Loucy (cell line): ENCODE measurements at regions not wholly inside any gene's neighbourhood (a gene's known extent, or its start where the extent isn't known, plus 50 kb on each side); places are given as distances from the start of the nearest gene placed in this dataset.

Experiments used
- H2AFZ ChIP-seq: fragments of 200-600 bp; sonication (generic); 2 replicates; pipeline ENCODE4 v1.6.0; 2016; ENCODE audit warnings: antibody characterized with exemption, mild to moderate bottlenecking, low read length, moderate library complexity
- H3F3A ChIP-seq: fragments of 200-600 bp; 2 replicates; pipeline ENCODE4 v1.6.0; 2016; ENCODE audit warnings: antibody characterized with exemption, low read depth, mild to moderate bottlenecking
- H3K27me3 ChIP-seq: fragments of 200-600 bp; sonication (generic); 2 replicates; pipeline ENCODE4 v1.6.1; 2014; ENCODE audit warnings: low read length, mild to moderate bottlenecking; ENCODE audit not compliant: insufficient read depth, poor library complexity, severe bottlenecking
- H3K36me3 ChIP-seq: fragments of 200-600 bp; sonication (generic); 2 replicates; pipeline ENCODE4 v1.6.1; 2016; ENCODE audit warnings: low read length; ENCODE audit not compliant: insufficient read depth
- H3K4me1 ChIP-seq: fragments of 200-600 bp; sonication (generic); 2 replicates; pipeline ENCODE4 v1.5.1; 2014; ENCODE audit warnings: low read length, mild to moderate bottlenecking; ENCODE audit not compliant: insufficient read depth, poor library complexity, severe bottlenecking
- H3K4me2 ChIP-seq: fragments of 200-600 bp; sonication (generic); 2 replicates; pipeline ENCODE4 v1.6.0; 2014; ENCODE audit warnings: antibody characterized with exemption, low read length, low read depth, mild to moderate bottlenecking; ENCODE audit not compliant: poor library complexity, severe bottlenecking
- H3K4me3 ChIP-seq: fragments of 200-600 bp; sonication (generic); 2 replicates; pipeline ENCODE4 v1.5.1; 2014; ENCODE audit warnings: low read length, mild to moderate bottlenecking, mixed read lengths; ENCODE audit not compliant: poor library complexity, severe bottlenecking
- H3K79me2 ChIP-seq: fragments of 200-600 bp; sonication (generic); 2 replicates; pipeline ENCODE4 v1.6.1; 2014; ENCODE audit warnings: low read length; ENCODE audit not compliant: insufficient read depth
- H3K9ac ChIP-seq: fragments of 200-600 bp; sonication (generic); 2 replicates; pipeline ENCODE4 v1.6.0; 2014; ENCODE audit warnings: mild to moderate bottlenecking, low read depth, low read length, moderate library complexity; ENCODE audit not compliant: poor library complexity, severe bottlenecking
- H3K9me2 ChIP-seq: fragments of 200-600 bp; sonication (generic); replicated peaks from 2 replicates; pipeline ENCODE4 v1.6.1; 2016; ENCODE audit warnings: low read depth, low read length, mixed read lengths
- H3K9me3 ChIP-seq: fragments of 200-600 bp; sonication (generic); 2 replicates; pipeline ENCODE4 v1.6.1; 2014; ENCODE audit warnings: mild to moderate bottlenecking, antibody characterized with exemption, low read length, low read depth; ENCODE audit not compliant: insufficient read depth
- H4K20me1 ChIP-seq: fragments of 200-600 bp; sonication (generic); 2 replicates; pipeline ENCODE4 v1.6.0; 2014; ENCODE audit warnings: antibody characterized with exemption, low read length, mild to moderate bottlenecking; ENCODE audit not compliant: insufficient read depth, poor library complexity, severe bottlenecking
- EZH2phosphoT487 ChIP-seq: fragments of 200-600 bp; IDR thresholded peaks from 2 replicates; pipeline ENCODE4 v1.6.1; 2018; ENCODE audit warnings: antibody characterized with exemption, mild to moderate bottlenecking, moderate library complexity, borderline replicate concordance
- TF ChIP-seq, protein P1 (sequence below): fragments of 200-600 bp; sonication (generic); conservative IDR thresholded peaks from 2 replicates; pipeline ENCODE4 v1.5.1; 2014; ENCODE audit warnings: mild to moderate bottlenecking, antibody characterized with exemption, low read length

DNA sequence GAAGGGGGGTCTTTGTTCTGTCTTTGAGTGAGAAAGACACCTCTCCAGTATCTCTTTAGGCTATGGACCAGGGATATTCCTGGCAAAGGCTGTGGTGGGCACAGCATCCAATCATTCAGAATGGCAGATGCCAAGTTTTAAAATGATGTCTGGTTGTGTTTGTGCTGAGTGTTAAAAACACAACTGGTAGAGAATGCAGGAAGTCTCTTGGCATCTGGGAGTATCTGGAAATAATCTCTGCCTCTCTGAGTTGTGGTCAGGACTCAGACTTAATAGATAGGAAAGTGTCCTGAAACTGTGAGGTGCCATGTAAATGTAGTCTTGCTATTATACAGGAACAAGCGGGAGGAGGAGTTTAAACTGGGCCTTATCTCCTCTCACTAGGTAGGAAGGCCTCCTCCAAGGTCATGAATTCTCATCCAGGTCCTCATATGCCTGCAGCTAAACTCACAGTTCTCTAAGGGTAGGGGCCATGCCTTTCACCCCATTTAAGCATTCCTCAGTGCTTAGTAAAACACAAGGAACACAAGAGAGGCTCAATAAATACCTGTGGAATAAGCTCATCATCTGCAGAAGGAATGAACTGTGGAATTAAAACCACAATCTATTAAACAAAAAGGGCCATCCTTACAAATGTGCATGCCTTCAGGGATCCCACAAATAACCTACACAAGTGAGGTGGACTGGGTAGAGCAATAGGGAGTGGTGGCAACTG, 317.6 kb downstream of the CBLN1 start:
- no peaks in the 10 kb centered on the region for H4K20me1 ChIP-seq
- no peak overlapping the region for H3K9ac ChIP-seq
- no peak overlapping the region for H3K4me3 ChIP-seq
- no peak overlapping the region for H2AFZ ChIP-seq
- H3K36me3 ChIP-seq: no peaks in the 10 kb centered on the region
- no peak overlapping the region for H3K4me2 ChIP-seq
- no peaks in the 10 kb centered on the region for H3K79me2 ChIP-seq
- H3K27me3 ChIP-seq: no peaks in the 10 kb centered on the region
- H3K9me2 ChIP-seq: no peaks in the 10 kb centered on the region
- H3F3A ChIP-seq: no peaks in the 10 kb centered on the region
- no peaks in the 10 kb centered on the region for H3K4me1 ChIP-seq
- no peak for TF ChIP-seq EZH2phosphoT487
- TF ChIP-seq, protein P1, sequence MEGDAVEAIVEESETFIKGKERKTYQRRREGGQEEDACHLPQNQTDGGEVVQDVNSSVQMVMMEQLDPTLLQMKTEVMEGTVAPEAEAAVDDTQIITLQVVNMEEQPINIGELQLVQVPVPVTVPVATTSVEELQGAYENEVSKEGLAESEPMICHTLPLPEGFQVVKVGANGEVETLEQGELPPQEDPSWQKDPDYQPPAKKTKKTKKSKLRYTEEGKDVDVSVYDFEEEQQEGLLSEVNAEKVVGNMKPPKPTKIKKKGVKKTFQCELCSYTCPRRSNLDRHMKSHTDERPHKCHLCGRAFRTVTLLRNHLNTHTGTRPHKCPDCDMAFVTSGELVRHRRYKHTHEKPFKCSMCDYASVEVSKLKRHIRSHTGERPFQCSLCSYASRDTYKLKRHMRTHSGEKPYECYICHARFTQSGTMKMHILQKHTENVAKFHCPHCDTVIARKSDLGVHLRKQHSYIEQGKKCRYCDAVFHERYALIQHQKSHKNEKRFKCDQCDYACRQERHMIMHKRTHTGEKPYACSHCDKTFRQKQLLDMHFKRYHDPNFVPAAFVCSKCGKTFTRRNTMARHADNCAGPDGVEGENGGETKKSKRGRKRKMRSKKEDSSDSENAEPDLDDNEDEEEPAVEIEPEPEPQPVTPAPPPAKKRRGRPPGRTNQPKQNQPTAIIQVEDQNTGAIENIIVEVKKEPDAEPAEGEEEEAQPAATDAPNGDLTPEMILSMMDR: no peak
- H3K9me3 ChIP-seq: no peaks in the 10 kb centered on the region; the same call in 1 of the 2 replicates

DNA sequence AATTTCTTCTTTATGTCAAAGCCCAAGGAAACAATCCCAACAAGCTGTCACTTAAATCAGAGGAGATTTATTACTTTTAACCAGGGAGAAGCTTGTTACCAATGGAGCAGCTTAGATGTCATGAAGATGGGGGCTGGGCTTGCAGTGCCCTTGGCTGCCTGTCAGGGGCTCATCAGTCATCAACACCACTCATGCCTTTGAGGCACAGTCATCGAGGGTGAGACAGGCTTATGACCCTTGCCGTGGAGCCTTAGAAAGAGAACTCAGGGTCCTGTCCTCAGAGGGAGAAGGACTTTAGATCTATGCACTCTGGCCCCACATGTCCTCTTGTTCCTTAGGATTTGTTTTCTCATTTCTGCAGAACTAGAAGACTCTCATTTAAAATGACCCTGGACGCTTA, 318.3 kb downstream of the CBLN1 start:
- Histone ChIP-seq H3K4me1 (no peaks in the 10 kb centered on the region), H4K20me1 (no peaks in the 10 kb centered on the region), H3K27me3 (no peaks in the 10 kb centered on the region), H3K9me3 (no peaks in the 10 kb centered on the region; the same call in 1 of the 2 replicates), H3F3A (no peaks in the 10 kb centered on the region), H3K4me2 (no peak overlapping the region), H3K36me3 (no peaks in the 10 kb centered on the region), H2AFZ (no peak overlapping the region), H3K9ac (no peak overlapping the region), H3K79me2 (no peaks in the 10 kb centered on the region), H3K4me3 (no peak overlapping the region), H3K9me2 (no peaks in the 10 kb centered on the region)
- no peak for TF ChIP-seq EZH2phosphoT487
- TF ChIP-seq, protein P1: no peak

DNA sequence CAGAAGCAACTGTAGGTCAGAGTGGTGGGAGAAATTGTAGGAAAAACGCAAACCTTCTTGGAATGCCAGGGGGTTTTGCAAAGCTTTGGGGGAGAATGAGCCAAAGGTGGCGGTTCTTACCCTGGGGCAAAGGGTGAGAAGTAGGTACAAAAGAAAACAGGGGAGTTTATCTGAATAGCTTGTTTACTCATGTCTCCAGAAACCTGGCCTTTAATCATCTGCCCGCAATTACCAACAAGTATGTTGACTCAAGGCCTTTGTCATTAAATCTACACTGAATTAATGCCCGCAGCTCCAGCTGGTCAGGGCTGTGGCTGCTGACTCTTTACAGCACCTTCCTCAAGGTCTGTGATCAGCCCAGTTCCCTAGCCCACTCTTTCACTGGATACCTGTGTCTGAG, 320.1 kb downstream of the CBLN1 start:
- Histone ChIP-seq H3K4me1 (no peaks in the 10 kb centered on the region), H3K36me3 (no peaks in the 10 kb centered on the region), H3K27me3 (no peaks in the 10 kb centered on the region), H3K9me3 (no peaks in the 10 kb centered on the region; the same call in 1 of the 2 replicates), H3K9ac (no peak overlapping the region), H3F3A (no peaks in the 10 kb centered on the region), H3K4me3 (no peak overlapping the region), H3K4me2 (no peak overlapping the region), H3K79me2 (no peaks in the 10 kb centered on the region), H4K20me1 (no peaks in the 10 kb centered on the region), H3K9me2 (no peaks in the 10 kb centered on the region), H2AFZ (no peak overlapping the region)
- no peak for TF ChIP-seq EZH2phosphoT487
- TF ChIP-seq, protein P1: no peak
